Neutrophil (primary cell): ENCODE measurements at regions not wholly inside any gene's neighbourhood (a gene's known extent, or its start where the extent isn't known, plus 50 kb on each side); places are given as distances from the start of the nearest gene placed in this dataset.
"Not testable (repeated sequence)": the region's sequence is repeated elsewhere in the genome, so short reads cannot be mapped to it uniquely, and the experiment has no call there.

Experiments
- H3K27ac ChIP-seq: fragments of 200-600 bp; sonication (generic); 2 replicates; pipeline ENCODE4 v1.5.1; 2016; ENCODE audit warnings: mild to moderate bottlenecking, moderate library complexity
- H3K27me3 ChIP-seq: fragments of 200-600 bp; sonication (generic); 2 replicates; pipeline ENCODE4 v1.6.0; 2016; ENCODE audit warnings: mild to moderate bottlenecking
- H3K36me3 ChIP-seq: fragments of 200-600 bp; sonication (generic); 2 replicates; pipeline ENCODE4 v1.5.1; 2017
- H3K4me1 ChIP-seq, 2 experiments: fragments of 200-600 bp in 1 of 2; sonication (generic) in 1 of 2; 1 replicate in 1 of 2; 2 replicates in 1 of 2; pipeline versions ENCODE4 v1.5.1 to v1.6.1; 2013 to 2016; ENCODE audit warnings: low read depth in 1 of 2, low read length in 1 of 2, mild to moderate bottlenecking in 1 of 2, moderate library complexity in 1 of 2; ENCODE audit not compliant: control insufficient read depth in 1 of 2, insufficient read depth in 1 of 2
- H3K4me3 ChIP-seq, 2 experiments: fragments of 200-600 bp in 1 of 2; sonication (generic) in 1 of 2; 1 replicate in 1 of 2; 2 replicates in 1 of 2; pipeline ENCODE4 v1.5.1; 2013 to 2016; ENCODE audit warnings: low read depth in 1 of 2, low read length in 1 of 2, mild to moderate bottlenecking in 1 of 2, moderate library complexity in 1 of 2
- H3K9me3 ChIP-seq: fragments of 200-600 bp; sonication (generic); 2 replicates; pipeline ENCODE4 v1.5.1; 2016
- TF ChIP-seq, protein P1 (sequence below): fragments of 200-600 bp; sonication (generic); IDR thresholded peaks from 2 replicates; pipeline ENCODE4 v1.5.1; 2016; ENCODE audit warnings: antibody characterized with exemption

DNA sequence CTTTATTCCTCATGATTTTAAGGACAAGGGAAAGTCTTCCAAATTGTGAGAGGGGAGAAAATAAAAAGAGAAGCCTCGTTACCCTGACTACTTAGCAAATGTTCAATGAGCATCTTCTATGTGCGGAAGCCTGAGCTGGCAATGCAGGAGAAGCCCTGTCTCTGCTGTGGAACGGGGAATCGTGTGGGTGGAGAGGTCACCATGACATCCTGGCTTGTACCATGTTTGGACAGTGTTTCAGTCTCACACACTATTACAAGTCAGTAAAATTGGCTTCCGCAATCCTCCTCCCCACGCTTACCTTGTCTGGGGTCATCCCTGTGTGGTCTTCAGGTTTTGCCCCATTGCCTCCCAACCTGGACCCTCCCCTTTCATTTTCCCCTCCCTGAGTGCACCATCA lies 65.0 kb upstream of the PPM1B start:
- peak overlapping the region; percentile 34 for H3K27ac ChIP-seq
- TF ChIP-seq, protein P1, sequence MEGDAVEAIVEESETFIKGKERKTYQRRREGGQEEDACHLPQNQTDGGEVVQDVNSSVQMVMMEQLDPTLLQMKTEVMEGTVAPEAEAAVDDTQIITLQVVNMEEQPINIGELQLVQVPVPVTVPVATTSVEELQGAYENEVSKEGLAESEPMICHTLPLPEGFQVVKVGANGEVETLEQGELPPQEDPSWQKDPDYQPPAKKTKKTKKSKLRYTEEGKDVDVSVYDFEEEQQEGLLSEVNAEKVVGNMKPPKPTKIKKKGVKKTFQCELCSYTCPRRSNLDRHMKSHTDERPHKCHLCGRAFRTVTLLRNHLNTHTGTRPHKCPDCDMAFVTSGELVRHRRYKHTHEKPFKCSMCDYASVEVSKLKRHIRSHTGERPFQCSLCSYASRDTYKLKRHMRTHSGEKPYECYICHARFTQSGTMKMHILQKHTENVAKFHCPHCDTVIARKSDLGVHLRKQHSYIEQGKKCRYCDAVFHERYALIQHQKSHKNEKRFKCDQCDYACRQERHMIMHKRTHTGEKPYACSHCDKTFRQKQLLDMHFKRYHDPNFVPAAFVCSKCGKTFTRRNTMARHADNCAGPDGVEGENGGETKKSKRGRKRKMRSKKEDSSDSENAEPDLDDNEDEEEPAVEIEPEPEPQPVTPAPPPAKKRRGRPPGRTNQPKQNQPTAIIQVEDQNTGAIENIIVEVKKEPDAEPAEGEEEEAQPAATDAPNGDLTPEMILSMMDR = no peak

DNA sequence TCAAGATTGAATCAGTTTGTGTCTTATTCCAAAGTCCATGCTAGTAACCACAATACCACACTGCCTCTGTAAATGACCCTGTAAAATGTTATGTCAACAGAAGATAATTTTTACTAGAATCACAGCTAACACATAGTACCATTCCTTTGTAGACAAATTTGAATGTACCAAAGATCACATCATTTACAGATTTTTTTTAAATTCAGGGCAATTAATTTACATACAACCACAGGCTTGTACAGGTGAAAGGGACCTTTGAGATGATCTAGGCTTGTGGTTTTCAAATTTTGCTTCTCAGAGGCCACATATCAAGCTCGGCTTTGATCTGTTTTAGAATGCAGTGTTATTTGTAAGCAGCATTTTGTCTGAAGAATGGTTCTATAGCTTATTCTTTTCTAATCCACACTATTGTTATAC lies 63.8 kb upstream of the PPM1B start:
- H3K27ac ChIP-seq = no peak overlapping the region
- H3K27me3 ChIP-seq = no peaks in the 10 kb centered on the region
- no peak overlapping the region for H3K4me3 ChIP-seq
- H3K9me3 ChIP-seq = no peaks in the 10 kb centered on the region
- peaks cover 41 to 49% of the 10 kb centered on the region in 2 experiments for H3K4me1 ChIP-seq
- TF ChIP-seq, protein P1 = no peak
- H3K36me3 ChIP-seq = no peaks in the 10 kb centered on the region

More for the DNA sequence above, 65.0 kb upstream of the PPM1B start:
- Histone ChIP-seq H3K4me3 (no peak overlapping the region), H3K36me3 (no peaks in the 10 kb centered on the region), H3K4me1 (peaks cover 44 to 54% of the 10 kb centered on the region in 2 experiments), H3K27me3 (no peaks in the 10 kb centered on the region), H3K9me3 (no peaks in the 10 kb centered on the region)

DNA sequence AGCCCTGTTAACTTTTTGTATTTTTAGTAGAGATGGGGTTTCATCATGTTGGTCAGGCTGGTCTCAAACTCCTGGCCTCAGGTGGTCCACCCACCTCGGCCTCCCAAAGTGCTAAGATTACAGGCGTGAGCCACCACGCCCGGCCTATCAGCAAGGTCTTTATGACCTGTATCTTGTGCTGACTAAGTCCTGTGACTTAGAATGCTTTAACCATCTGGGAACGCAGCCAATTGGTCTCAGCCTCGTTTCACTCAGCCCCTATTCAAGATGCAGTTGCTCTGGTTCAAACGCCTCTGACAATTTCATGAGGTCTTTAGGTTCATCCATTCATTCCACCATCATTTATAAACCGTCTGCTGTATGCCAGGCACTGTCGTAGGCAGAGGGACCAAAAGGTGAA lies 62.2 kb upstream of the PPM1B start:
- H3K36me3 ChIP-seq, H3K27me3 ChIP-seq, H3K27ac ChIP-seq, H3K4me3 ChIP-seq, H3K9me3 ChIP-seq: not testable (repeated sequence)
- peaks cover 25 to 33% of the 10 kb centered on the region in 2 experiments for H3K4me1 ChIP-seq

DNA sequence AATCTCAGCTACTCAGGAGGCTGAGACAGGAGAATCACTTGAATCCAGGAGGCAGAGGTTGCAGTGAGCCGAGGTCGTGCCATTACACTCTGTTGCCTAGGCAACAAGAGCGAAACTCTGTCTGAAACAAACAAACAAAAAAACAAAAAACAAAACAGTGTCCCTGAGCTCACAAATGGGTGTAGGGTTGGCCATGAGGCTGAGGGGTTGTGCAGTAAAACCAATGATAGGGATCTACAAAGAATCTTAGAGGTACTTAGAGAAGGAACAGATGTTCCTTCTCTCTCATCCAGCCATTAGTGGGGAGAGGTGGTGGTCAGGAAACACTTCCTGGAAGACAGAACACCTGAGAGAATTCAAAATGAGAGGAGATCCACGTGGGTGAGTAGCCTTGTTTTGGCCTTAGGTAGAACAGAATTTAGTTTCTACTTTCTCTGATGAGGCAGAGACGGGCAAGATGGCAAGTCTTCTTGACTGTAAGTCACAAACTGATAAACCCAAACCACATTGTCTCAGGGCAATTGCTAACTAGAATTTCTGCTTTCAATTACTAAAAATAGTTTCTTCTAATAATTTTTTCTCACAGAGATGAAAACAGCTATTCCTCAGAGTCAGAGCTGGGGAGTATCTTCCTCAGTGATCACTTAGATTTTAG lies 61.5 kb upstream of the PPM1B start:
- H3K27ac ChIP-seq = no peak overlapping the region
- no peaks in the 10 kb centered on the region for H3K36me3 ChIP-seq

DNA sequence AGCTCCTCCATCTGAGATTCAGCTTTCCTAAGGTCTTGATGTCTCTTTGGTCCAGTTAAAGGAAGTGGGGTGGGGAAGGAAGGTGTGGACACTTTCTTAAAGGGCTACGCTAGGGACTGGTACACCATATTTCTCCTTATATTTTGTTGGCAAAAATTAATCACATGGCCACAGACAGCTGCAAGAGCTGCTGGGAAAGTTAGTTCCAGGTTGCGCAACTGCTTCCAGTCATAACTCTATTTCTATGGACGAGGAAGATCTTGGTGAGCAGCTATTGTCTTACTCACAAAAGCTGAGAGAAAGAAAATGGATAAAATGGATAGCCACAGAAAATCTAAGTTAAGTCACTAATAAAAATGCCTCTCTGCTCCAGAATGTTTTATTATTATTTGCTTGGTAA lies 60.7 kb upstream of the PPM1B start:
- H3K27me3 ChIP-seq = no peaks in the 10 kb centered on the region
- H3K27ac ChIP-seq = no peak overlapping the region
- no peak overlapping the region for H3K4me3 ChIP-seq
- H3K36me3 ChIP-seq = no peaks in the 10 kb centered on the region
- peaks cover 18 to 21% of the 10 kb centered on the region in 2 experiments for H3K4me1 ChIP-seq
- TF ChIP-seq, protein P1 = no peak
- H3K9me3 ChIP-seq = no peaks in the 10 kb centered on the region

More for the DNA sequence above, 61.5 kb upstream of the PPM1B start:
- H3K4me3 ChIP-seq = no peak overlapping the region
- no peaks in the 10 kb centered on the region for H3K9me3 ChIP-seq
- peaks cover 25 to 26% of the 10 kb centered on the region in 2 experiments for H3K4me1 ChIP-seq
- TF ChIP-seq, protein P1 = no peak
- no peaks in the 10 kb centered on the region for H3K27me3 ChIP-seq

DNA sequence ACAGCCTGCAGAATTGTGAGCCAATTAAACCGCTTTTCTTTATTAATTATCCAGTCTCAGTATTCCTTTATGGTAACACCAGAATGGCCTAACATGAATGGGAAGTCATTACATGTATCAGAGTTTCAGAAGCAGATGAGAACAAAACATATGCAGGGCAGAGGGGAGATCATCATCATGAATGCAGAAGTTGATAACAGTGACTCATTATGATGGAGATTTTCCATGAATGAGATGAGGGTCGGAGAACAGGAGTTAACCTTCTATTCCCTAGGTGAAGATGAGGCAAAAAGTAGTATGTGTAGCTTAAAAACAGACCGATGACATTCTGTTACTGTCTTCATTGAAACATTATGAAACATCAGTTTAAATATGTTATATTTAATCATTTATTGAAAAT lies 59.5 kb upstream of the PPM1B start:
- H3K27ac ChIP-seq = no peak overlapping the region
- TF ChIP-seq, protein P1 = no peak
- H3K4me3 ChIP-seq = no peak overlapping the region
- H3K9me3 ChIP-seq = no peaks in the 10 kb centered on the region
- no peaks in the 10 kb centered on the region for H3K36me3 ChIP-seq
- peaks cover 6 to 10% of the 10 kb centered on the region in 2 experiments for H3K4me1 ChIP-seq
- H3K27me3 ChIP-seq = no peaks in the 10 kb centered on the region
